ENCODE measurements at regions not wholly inside any gene's neighbourhood (a gene's known extent, or its start where the extent isn't known, plus 50 kb on each side); places are given as distances from the start of the nearest gene placed in this dataset.

DNA sequence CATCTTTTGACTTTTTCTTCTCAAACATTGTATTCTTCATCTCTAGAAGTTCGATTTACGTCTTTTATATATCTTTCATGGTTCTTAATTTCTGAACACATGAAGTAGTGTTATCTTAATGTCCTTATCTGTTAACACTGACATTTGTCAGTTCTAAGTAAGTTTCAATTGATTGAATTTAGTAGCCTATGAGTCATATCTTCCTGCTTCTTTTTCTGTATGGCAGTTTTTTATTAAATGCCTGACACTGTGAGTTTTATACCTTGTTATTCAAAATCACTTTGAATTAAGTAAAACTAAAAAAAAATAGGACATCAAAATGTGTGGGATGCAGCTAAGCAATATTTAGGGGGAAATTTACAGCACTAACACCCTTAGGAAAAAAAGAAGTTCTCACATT, 707.0 kb upstream of the ACO1 start (continued):
- TF ChIP-seq TOE1 (IDR thresholded peaks at IDR 0.05; ENCODE audit: borderline replicate concordance) (no peak), TOE1 (CRISPR knock-in tag; IDR thresholded peaks at IDR 0.05; ENCODE audit: borderline replicate concordance, low read depth) (no peak), ARNT (IDR thresholded peaks at IDR 0.05) (no peak), TAF15 (IDR thresholded peaks at IDR 0.05; ENCODE audit: low read depth, low read length) (no peak), SMARCA4 (IDR thresholded peaks at IDR 0.05) (no peak), ELF1 (tag; IDR thresholded peaks at IDR 0.05) (no peak)
- TF ChIP-seq, protein P1, sequence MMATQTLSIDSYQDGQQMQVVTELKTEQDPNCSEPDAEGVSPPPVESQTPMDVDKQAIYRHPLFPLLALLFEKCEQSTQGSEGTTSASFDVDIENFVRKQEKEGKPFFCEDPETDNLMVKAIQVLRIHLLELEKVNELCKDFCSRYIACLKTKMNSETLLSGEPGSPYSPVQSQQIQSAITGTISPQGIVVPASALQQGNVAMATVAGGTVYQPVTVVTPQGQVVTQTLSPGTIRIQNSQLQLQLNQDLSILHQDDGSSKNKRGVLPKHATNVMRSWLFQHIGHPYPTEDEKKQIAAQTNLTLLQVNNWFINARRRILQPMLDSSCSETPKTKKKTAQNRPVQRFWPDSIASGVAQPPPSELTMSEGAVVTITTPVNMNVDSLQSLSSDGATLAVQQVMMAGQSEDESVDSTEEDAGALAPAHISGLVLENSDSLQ (IDR thresholded peaks at IDR 0.05): no peak
- TF ChIP-seq, protein P2, sequence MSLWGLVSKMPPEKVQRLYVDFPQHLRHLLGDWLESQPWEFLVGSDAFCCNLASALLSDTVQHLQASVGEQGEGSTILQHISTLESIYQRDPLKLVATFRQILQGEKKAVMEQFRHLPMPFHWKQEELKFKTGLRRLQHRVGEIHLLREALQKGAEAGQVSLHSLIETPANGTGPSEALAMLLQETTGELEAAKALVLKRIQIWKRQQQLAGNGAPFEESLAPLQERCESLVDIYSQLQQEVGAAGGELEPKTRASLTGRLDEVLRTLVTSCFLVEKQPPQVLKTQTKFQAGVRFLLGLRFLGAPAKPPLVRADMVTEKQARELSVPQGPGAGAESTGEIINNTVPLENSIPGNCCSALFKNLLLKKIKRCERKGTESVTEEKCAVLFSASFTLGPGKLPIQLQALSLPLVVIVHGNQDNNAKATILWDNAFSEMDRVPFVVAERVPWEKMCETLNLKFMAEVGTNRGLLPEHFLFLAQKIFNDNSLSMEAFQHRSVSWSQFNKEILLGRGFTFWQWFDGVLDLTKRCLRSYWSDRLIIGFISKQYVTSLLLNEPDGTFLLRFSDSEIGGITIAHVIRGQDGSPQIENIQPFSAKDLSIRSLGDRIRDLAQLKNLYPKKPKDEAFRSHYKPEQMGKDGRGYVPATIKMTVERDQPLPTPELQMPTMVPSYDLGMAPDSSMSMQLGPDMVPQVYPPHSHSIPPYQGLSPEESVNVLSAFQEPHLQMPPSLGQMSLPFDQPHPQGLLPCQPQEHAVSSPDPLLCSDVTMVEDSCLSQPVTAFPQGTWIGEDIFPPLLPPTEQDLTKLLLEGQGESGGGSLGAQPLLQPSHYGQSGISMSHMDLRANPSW (CRISPR knock-in tag; IDR thresholded peaks at IDR 0.05): no peak

DNA sequence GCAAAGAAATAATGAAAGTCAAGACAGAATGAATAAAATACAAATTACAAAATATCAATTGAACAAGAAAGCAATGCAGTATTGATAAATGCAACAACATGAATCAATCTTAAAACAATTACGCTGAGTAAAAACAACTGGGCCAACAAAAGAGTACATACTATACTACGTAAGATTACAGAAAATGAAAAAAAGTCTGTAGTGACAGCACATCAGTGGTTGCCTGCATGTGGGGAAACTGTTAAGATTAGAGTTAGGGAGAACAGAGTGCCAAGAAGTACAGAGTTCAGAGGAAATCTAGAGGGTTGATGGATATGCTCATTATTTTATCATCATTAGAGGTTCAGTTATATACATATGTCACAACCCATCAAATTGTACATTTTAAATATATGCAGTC, 706.6 kb upstream of the ACO1 start:
- Histone ChIP-seq H3K9me1 (ENCODE audit: control insufficient read depth, insufficient read depth, low read length) (no peaks in the 10 kb centered on the region), H3K27ac (ENCODE audit: extremely low read depth, low read depth, low read length) (no peak overlapping the region), H3K4me2 (ENCODE audit: insufficient read depth, low read length) (no peak overlapping the region), H3K27me3 (ENCODE audit: control insufficient read depth in 2 of 2, insufficient read depth in 2 of 2, low read length in 2 of 2) (no peaks in the 10 kb centered on the region), H3K4me3 (no peak overlapping the region), H3K36me3 (ENCODE audit: control insufficient read depth, insufficient read depth, low read length) (no peaks in the 10 kb centered on the region), H3K9ac (ENCODE audit: insufficient read depth in 1 of 2, low read depth in 2 of 2, low read length in 2 of 2) (no peak overlapping the region), H4K20me1 (replicated peaks; ENCODE audit: control insufficient read depth, insufficient read depth, low read length) (no peaks in the 10 kb centered on the region), H2AFZ (ENCODE audit: low read depth, low read length) (no peak overlapping the region), H3K79me2 (ENCODE audit: control insufficient read depth, insufficient read depth, low read length) (no peaks in the 10 kb centered on the region), H3K9me3 (replicated peaks; ENCODE audit: control insufficient read depth, insufficient read depth, low read depth, low read length) (no peaks in the 10 kb centered on the region), H3K4me1 (replicated peaks in 1 of 2; ENCODE audit: control insufficient read depth in 2 of 2, insufficient read depth in 2 of 2, low read length in 2 of 2) (no peaks in the 10 kb centered on the region)
- in situ Hi-C loops (cut with MboI) (no loop called here), intact Hi-C loops (cut with micrococcal nuclease) (no loop called here)
- ChIA-PET POLR2A (no interaction called here), CTCF (ENCODE audit: low intra/inter-chr PET ratio) (no interaction called here)
- DNase-seq (ENCODE audit: extremely low read depth in 1 of 4, low spot score in 3 of 4): no peak
- BruUV-seq (replicated peaks): no TSS peak
- no peak for ATAC-seq
- FAIRE-seq: no peak
- 0% methylated on average over 2 of the region's 2 CpGs for WGBS (ENCODE audit: insufficient coverage, low coverage, missing lambda C conversion rate)
- TF ChIP-seq RBM17 (IDR thresholded peaks at IDR 0.05; ENCODE audit: borderline replicate concordance, low read depth, low read length) (no peak), RBM34 (IDR thresholded peaks at IDR 0.05; ENCODE audit: borderline replicate concordance, insufficient read depth, low read length) (no peak), ZNF695 (CRISPR knock-in tag; IDR thresholded peaks at IDR 0.05) (no peak), TRIM28 (IDR thresholded peaks at IDR 0.05) (no peak), ZNF239 (CRISPR knock-in tag; IDR thresholded peaks at IDR 0.05) (no peak), ZBTB26 (CRISPR knock-in tag; IDR thresholded peaks at IDR 0.05) (no peak), FOXJ2 (tag; IDR thresholded peaks at IDR 0.05) (no peak)

All from K562 (cell line).